HG02623 (cell line): ENCODE measurements at regions not wholly inside any gene's neighbourhood (a gene's known extent, or its start where the extent isn't known, plus 50 kb on each side); places are given as distances from the start of the nearest gene placed in this dataset.

Source experiments
- ATAC-seq: cut with Tn5 transposase; IDR thresholded peaks from one replicate; pipeline ENCODE4 v1.9.1; 2021; ENCODE audit warnings: moderate library complexity; ENCODE audit not compliant: unreplicated experiment

GRCh38 chrX:5829469-5829868 is 399.2 kb downstream of the NLGN4X start:
- ATAC-seq, result no peak

GRCh38 chrX:5829060-5829459 is 399.6 kb downstream of the NLGN4X start:
- no peak for ATAC-seq

- ATAC-seq, result no peak
These were observed 404.8 kb downstream of the NLGN4X start for GRCh38 chrX:5823903-5824302.

GRCh38 chrX:5810636-5811035 is 418.0 kb downstream of the NLGN4X start:
- no peak for ATAC-seq

- no peak for ATAC-seq
These were observed 421.5 kb downstream of the NLGN4X start for GRCh38 chrX:5807181-5807580.

GRCh38 chrX:5802391-5802790 is 426.3 kb downstream of the NLGN4X start:
- ATAC-seq, result no peak

- ATAC-seq, result no peak
These were observed 436.9 kb downstream of the NLGN4X start for GRCh38 chrX:5791721-5792120.

GRCh38 chrX:5788910-5789309 is 439.8 kb downstream of the NLGN4X start:
- no peak for ATAC-seq

- no peak for ATAC-seq
These were observed 447.8 kb downstream of the NLGN4X start for GRCh38 chrX:5780821-5781220.

- no peak for ATAC-seq
These were observed 452.7 kb downstream of the NLGN4X start for GRCh38 chrX:5775846-5776430.

GRCh38 chrX:5774446-5774845 is 454.2 kb downstream of the NLGN4X start:
- no peak for ATAC-seq

- ATAC-seq, result no peak
These were observed 457.2 kb downstream of the NLGN4X start for GRCh38 chrX:5771441-5771840.

- ATAC-seq, result no peak
These were observed 472.1 kb downstream of the NLGN4X start for GRCh38 chrX:5756616-5757015.

GRCh38 chrX:5753291-5753690 is 475.4 kb downstream of the NLGN4X start:
- no peak for ATAC-seq

- ATAC-seq, result no peak
These were observed 475.8 kb downstream of the NLGN4X start for GRCh38 chrX:5752831-5753230.

GRCh38 chrX:5748586-5749150 is 480.0 kb downstream of the NLGN4X start:
- no peak for ATAC-seq

- ATAC-seq, result no peak
These were observed 482.4 kb downstream of the NLGN4X start for GRCh38 chrX:5746231-5746630.

GRCh38 chrX:5733501-5733900 is 495.2 kb downstream of the NLGN4X start:
- no peak for ATAC-seq

- ATAC-seq, result no peak
These were observed 498.1 kb downstream of the NLGN4X start for GRCh38 chrX:5730556-5730955.

GRCh38 chrX:5726224-5726623 is 502.4 kb downstream of the NLGN4X start:
- no peak for ATAC-seq

- no peak for ATAC-seq
These were observed 504.5 kb downstream of the NLGN4X start for GRCh38 chrX:5724123-5724522.

- no peak for ATAC-seq
These were observed 510.0 kb downstream of the NLGN4X start for GRCh38 chrX:5718651-5719050.

GRCh38 chrX:5716666-5717065 is 512.0 kb downstream of the NLGN4X start:
- ATAC-seq, result no peak
